Liver (tissue), 3 donors: ENCODE measurements at regions not wholly inside any gene's neighbourhood (a gene's known extent, or its start where the extent isn't known, plus 50 kb on each side); places are given as distances from the start of the nearest gene placed in this dataset.
"Not testable (repeated sequence)": the region's sequence is repeated elsewhere in the genome, so short reads cannot be mapped to it uniquely, and the experiment has no call there.

Experiments
- EGR1 ChIP-seq, 2 donors: IDR thresholded peaks; 2 replicates each; pipeline ENCODE4 v1.6.1; 2016 to 2018; ENCODE audit warnings: antibody characterized with exemption in 2 of 2, low read depth in 2 of 2
- GABPA ChIP-seq, 2 donors: IDR thresholded peaks in 1 of 2; conservative IDR thresholded peaks in 1 of 2; 2 replicates each; pipeline ENCODE4 v1.6.1; 2016; ENCODE audit warnings: antibody characterized with exemption in 2 of 2, mild to moderate bottlenecking in 1 of 2, moderate library complexity in 1 of 2
- HNF4A ChIP-seq, 2 donors: conservative IDR thresholded peaks; 2 replicates each; pipeline ENCODE4 v1.6.1; 2016; ENCODE audit warnings: antibody characterized with exemption in 2 of 2, mild to moderate bottlenecking in 2 of 2
- HNF4G ChIP-seq: IDR thresholded peaks from 2 replicates; pipeline ENCODE4 v1.6.1; 2016; ENCODE audit warnings: antibody characterized with exemption
- JUND ChIP-seq, 2 donors: IDR thresholded peaks; 2 replicates each; pipeline ENCODE4 v1.6.1; 2016; ENCODE audit warnings: antibody characterized with exemption in 2 of 2
- RAD21 ChIP-seq, 2 donors: IDR thresholded peaks; 2 replicates each; pipeline ENCODE4 v1.6.1; 2016; ENCODE audit warnings: antibody characterized with exemption in 2 of 2, mild to moderate bottlenecking in 2 of 2
- REST ChIP-seq: IDR thresholded peaks from 2 replicates; pipeline ENCODE4 v1.6.1; 2016; ENCODE audit warnings: antibody characterized with exemption, mild to moderate bottlenecking
- TAF1 ChIP-seq: conservative IDR thresholded peaks from 2 replicates; pipeline ENCODE4 v1.6.1; 2016; ENCODE audit warnings: antibody characterized with exemption, mild to moderate bottlenecking
- YY1 ChIP-seq: IDR thresholded peaks from 2 replicates; pipeline ENCODE4 v1.6.1; 2016; ENCODE audit warnings: antibody characterized with exemption, mild to moderate bottlenecking
- TF ChIP-seq, protein P1 (sequence below): fragments of 150-350 bp; IDR thresholded peaks from 2 replicates; pipeline ENCODE4 v1.5.1; 2017; ENCODE audit warnings: improper control_type of control experiment, low read depth, low read length; ENCODE audit not compliant: missing input control
- TF ChIP-seq, protein P2 (sequence below): IDR thresholded peaks from 2 replicates; pipeline ENCODE4 v1.6.1; 2016; ENCODE audit warnings: antibody characterized with exemption
- TF ChIP-seq, protein P3 (sequence below): IDR thresholded peaks from 2 replicates; pipeline ENCODE4 v1.6.1; 2016; ENCODE audit warnings: antibody characterized with exemption
- donor health status: healthy.
- donor health status: healthy.

- TF ChIP-seq, protein P1, sequence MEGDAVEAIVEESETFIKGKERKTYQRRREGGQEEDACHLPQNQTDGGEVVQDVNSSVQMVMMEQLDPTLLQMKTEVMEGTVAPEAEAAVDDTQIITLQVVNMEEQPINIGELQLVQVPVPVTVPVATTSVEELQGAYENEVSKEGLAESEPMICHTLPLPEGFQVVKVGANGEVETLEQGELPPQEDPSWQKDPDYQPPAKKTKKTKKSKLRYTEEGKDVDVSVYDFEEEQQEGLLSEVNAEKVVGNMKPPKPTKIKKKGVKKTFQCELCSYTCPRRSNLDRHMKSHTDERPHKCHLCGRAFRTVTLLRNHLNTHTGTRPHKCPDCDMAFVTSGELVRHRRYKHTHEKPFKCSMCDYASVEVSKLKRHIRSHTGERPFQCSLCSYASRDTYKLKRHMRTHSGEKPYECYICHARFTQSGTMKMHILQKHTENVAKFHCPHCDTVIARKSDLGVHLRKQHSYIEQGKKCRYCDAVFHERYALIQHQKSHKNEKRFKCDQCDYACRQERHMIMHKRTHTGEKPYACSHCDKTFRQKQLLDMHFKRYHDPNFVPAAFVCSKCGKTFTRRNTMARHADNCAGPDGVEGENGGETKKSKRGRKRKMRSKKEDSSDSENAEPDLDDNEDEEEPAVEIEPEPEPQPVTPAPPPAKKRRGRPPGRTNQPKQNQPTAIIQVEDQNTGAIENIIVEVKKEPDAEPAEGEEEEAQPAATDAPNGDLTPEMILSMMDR = not testable (repeated sequence)
- not testable (repeated sequence) for TF ChIP-seq TAF1; HNF4G; YY1; REST; JUND (IDR thresholded peaks at IDR 0.05); GABPA (IDR thresholded peaks at IDR 0.05 in 1 of 2, conservative IDR thresholded peaks at IDR 0.05 in 1 of 2); HNF4A (conservative IDR thresholded peaks at IDR 0.05); EGR1 (IDR thresholded peaks at IDR 0.05; ENCODE audit: low read depth in 2 of 2)
- TF ChIP-seq, protein P2, sequence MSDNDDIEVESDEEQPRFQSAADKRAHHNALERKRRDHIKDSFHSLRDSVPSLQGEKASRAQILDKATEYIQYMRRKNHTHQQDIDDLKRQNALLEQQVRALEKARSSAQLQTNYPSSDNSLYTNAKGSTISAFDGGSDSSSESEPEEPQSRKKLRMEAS = not testable (repeated sequence)
- peak in 1 of 2 donors; percentile 61 for TF ChIP-seq RAD21 (IDR thresholded peaks at IDR 0.05)
- TF ChIP-seq, protein P3, sequence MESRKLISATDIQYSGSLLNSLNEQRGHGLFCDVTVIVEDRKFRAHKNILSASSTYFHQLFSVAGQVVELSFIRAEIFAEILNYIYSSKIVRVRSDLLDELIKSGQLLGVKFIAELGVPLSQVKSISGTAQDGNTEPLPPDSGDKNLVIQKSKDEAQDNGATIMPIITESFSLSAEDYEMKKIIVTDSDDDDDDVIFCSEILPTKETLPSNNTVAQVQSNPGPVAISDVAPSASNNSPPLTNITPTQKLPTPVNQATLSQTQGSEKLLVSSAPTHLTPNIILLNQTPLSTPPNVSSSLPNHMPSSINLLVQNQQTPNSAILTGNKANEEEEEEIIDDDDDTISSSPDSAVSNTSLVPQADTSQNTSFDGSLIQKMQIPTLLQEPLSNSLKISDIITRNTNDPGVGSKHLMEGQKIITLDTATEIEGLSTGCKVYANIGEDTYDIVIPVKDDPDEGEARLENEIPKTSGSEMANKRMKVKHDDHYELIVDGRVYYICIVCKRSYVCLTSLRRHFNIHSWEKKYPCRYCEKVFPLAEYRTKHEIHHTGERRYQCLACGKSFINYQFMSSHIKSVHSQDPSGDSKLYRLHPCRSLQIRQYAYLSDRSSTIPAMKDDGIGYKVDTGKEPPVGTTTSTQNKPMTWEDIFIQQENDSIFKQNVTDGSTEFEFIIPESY = not testable (repeated sequence)
Observed at GRCh38 chr2:111482987-111483679, 362.4 kb downstream of the BCL2L11 start.
